ENCODE measurements at regions not wholly inside any gene's neighbourhood (a gene's known extent, or its start where the extent isn't known, plus 50 kb on each side); places are given as distances from the start of the nearest gene placed in this dataset.

DNA sequence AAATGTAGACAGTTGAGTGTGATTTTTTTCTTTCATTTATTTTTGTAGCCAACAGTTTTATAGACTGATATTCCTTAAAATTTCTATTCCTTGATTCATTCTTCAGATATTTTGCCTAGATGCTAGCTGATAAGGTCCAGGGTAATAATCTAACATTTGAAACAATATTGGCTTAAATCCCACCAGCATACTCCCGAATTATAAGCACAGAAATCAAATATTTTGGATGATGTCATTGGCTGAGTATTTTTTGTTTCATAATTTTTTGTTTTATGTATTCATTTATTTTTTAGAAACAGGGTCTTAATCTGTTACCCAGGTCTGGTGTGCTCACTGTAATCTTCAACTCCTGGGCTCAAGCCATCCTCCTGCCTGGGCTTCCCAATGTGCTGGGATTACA, 88.4 kb downstream of the ISL1 start:
- Histone ChIP-seq H3K27ac (ENCODE audit: low read depth, low read length) (no peak overlapping the region), H3K4me3 (ENCODE audit: low read depth, low read length) (no peak overlapping the region), H3K9me3 (ENCODE audit: control insufficient read depth, insufficient read depth, low read length) (no peaks in the 10 kb centered on the region), H3K27me3 (ENCODE audit: control insufficient read depth, insufficient read depth, low read length) (no peaks in the 10 kb centered on the region)
- TF ChIP-seq, protein P1, sequence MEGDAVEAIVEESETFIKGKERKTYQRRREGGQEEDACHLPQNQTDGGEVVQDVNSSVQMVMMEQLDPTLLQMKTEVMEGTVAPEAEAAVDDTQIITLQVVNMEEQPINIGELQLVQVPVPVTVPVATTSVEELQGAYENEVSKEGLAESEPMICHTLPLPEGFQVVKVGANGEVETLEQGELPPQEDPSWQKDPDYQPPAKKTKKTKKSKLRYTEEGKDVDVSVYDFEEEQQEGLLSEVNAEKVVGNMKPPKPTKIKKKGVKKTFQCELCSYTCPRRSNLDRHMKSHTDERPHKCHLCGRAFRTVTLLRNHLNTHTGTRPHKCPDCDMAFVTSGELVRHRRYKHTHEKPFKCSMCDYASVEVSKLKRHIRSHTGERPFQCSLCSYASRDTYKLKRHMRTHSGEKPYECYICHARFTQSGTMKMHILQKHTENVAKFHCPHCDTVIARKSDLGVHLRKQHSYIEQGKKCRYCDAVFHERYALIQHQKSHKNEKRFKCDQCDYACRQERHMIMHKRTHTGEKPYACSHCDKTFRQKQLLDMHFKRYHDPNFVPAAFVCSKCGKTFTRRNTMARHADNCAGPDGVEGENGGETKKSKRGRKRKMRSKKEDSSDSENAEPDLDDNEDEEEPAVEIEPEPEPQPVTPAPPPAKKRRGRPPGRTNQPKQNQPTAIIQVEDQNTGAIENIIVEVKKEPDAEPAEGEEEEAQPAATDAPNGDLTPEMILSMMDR (IDR thresholded peaks at IDR 0.05; ENCODE audit: low read depth, low read length) = no peak
- ChIA-PET POLR2A (no interaction called here), CTCF (no interaction called here)
- no peak for DNase-seq (ENCODE audit: low read depth, low spot score)

DNA sequence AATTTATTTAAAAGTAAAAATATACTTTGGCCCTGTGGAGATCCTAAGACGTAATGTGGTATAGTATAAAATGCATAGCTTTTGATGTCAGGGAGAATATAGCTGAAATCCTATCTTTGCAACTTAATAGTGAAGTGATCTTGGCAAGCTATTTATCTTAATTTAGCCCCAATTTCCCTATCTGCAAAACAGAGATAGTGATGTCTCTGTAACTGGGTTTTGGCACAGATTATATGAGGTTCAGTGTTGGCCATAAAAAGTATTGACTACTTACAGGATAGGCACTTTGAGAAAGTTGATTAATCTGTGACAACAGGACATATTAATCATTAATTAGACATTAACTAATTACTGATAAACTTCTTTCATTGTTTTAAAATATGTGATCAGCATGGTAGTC, 89.2 kb downstream of the ISL1 start:
- H3K9me3 ChIP-seq (ENCODE audit: control insufficient read depth, insufficient read depth, low read length) = no peaks in the 10 kb centered on the region
- no peak overlapping the region for H3K27ac ChIP-seq (ENCODE audit: low read depth, low read length)
- no peak for DNase-seq (ENCODE audit: low read depth, low spot score)
- TF ChIP-seq, protein P1 (IDR thresholded peaks at IDR 0.05; ENCODE audit: low read depth, low read length) = no peak
- ChIA-PET POLR2A (no interaction called here), CTCF (no interaction called here)
- no peak overlapping the region for H3K4me3 ChIP-seq (ENCODE audit: low read depth, low read length)
- no peaks in the 10 kb centered on the region for H3K27me3 ChIP-seq (ENCODE audit: control insufficient read depth, insufficient read depth, low read length)

DNA sequence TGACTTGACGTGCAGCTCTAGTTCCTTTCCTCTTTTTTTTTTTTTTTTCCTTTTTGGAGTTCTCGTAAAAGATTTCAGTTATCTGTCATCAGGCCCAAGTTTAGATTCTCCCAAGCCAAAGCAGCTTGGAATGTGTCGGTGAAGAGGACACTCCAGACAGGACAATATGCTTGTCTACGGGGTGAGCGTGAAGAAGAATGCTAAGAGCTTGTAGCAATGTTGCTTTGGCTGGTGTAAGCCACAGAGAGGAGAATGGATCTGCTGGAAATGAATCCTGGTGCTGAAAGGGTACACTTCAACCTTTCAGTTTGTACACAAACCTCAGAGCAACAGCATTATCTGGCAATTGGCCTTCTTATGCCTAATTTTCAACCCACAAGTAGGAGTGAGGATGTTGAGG, 92.4 kb downstream of the ISL1 start:
- no peak for DNase-seq (ENCODE audit: low read depth, low spot score)
- ChIA-PET CTCF (no interaction called here), POLR2A (no interaction called here)
- H3K27ac ChIP-seq (ENCODE audit: low read depth, low read length) = no peak overlapping the region
- no peak overlapping the region for H3K4me3 ChIP-seq (ENCODE audit: low read depth, low read length)
- no peaks in the 10 kb centered on the region for H3K27me3 ChIP-seq (ENCODE audit: control insufficient read depth, insufficient read depth, low read length)
- TF ChIP-seq, protein P1 (IDR thresholded peaks at IDR 0.05; ENCODE audit: low read depth, low read length) = no peak
- H3K9me3 ChIP-seq (ENCODE audit: control insufficient read depth, insufficient read depth, low read length) = no peaks in the 10 kb centered on the region

DNA sequence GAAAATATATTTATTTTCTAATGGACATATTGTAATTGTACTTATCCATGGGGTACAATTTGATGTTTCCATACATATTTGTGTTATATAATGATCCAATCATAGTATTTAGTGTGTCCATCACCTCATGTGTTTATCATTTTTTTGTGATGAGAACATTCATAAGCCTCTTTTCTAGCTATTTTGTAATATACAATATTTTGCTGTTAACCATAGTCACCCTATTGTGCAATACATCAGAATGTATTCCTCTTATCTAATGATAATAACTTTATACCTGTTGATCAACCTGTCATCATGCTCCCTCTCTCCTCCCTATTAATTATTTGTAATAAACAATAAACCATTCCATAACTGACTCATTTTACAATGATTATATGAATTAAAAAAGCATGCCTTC, 93.2 kb downstream of the ISL1 start:
- Histone ChIP-seq H3K27me3 (ENCODE audit: control insufficient read depth, insufficient read depth, low read length) (no peaks in the 10 kb centered on the region), H3K27ac (ENCODE audit: low read depth, low read length) (no peak overlapping the region), H3K4me3 (ENCODE audit: low read depth, low read length) (no peak overlapping the region), H3K9me3 (ENCODE audit: control insufficient read depth, insufficient read depth, low read length) (no peaks in the 10 kb centered on the region)
- ChIA-PET POLR2A (no interaction called here), CTCF (no interaction called here)
- TF ChIP-seq, protein P1 (IDR thresholded peaks at IDR 0.05; ENCODE audit: low read depth, low read length) = no peak
- DNase-seq (ENCODE audit: low read depth, low spot score) = no peak

DNA sequence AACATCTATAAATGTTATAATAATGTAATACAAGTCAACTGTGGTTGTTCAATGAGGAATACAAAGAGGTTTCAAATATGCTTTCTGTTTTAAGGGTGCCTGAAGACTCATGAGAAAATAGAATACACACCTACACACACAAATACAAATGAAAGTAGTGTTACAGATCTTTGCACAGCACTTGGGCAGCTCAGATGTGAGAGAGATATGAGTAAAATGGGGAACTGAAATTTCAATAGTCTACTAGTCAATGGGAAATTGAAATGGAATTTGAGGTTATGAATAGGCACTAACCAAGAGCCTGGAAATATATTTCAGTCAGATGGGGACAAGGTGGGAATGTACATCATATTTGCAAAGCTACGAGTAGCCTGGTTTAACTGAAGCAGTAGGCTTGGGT, 96.6 kb downstream of the ISL1 start:
- POLR2A ChIA-PET = no interaction called here
- no peaks in the 10 kb centered on the region for H3K9me3 ChIP-seq (ENCODE audit: control insufficient read depth, insufficient read depth, low read length)
- no peaks in the 10 kb centered on the region for H3K27me3 ChIP-seq (ENCODE audit: control insufficient read depth, insufficient read depth, low read length)
- H3K27ac ChIP-seq (ENCODE audit: low read depth, low read length) = no peak overlapping the region
- TF ChIP-seq, protein P1 (IDR thresholded peaks at IDR 0.05; ENCODE audit: low read depth, low read length) = no peak
- no peak for DNase-seq (ENCODE audit: low read depth, low spot score)
- no peak overlapping the region for H3K4me3 ChIP-seq (ENCODE audit: low read depth, low read length)
- CTCF ChIA-PET = no interaction called here
